ENCODE measurements at regions not wholly inside any gene's neighbourhood (a gene's known extent, or its start where the extent isn't known, plus 50 kb on each side); places are given as distances from the start of the nearest gene placed in this dataset.
"Not testable (repeated sequence)": the region's sequence is repeated elsewhere in the genome, so short reads cannot be mapped to it uniquely, and the experiment has no call there.

DNA sequence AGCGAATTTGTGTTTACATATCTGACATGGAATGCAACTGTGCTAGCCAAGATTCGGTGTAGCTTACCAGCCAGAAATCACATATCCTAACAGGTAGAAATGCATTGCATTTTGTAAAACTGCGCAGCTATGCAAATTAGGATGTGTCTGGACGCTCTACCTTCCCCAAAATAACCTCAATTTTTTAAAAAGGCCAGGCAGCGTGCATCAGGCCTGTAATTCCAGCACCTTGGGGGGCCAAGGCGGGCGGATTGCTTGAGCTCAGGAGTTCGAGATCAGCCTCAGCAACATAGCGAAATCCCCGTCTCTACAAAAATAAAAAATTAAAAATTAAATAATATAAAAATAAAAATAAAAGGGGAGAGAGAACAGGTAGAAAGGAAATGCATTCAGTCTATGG, 305.0 kb downstream of the TYW1 start:
- H3K4me3 ChIP-seq (ENCODE audit: low read depth in 1 of 2, low read length in 2 of 2): peak overlapping the region; percentile 80 to 93
- peaks cover 4 to 9% of the 10 kb centered on the region in 2 donors for H3K4me1 ChIP-seq (ENCODE audit: control insufficient read depth in 1 of 2, insufficient read depth in 2 of 2, low read length in 2 of 2)
- no peaks in the 10 kb centered on the region for H3K9me3 ChIP-seq (ENCODE audit: control insufficient read depth in 1 of 2, low read length in 2 of 2)
- no peaks in the 10 kb centered on the region for H3K27me3 ChIP-seq (ENCODE audit: control insufficient read depth in 1 of 2, insufficient read depth in 2 of 2, low read length in 2 of 2)
- peak overlapping the region; percentile 88 for H3K27ac ChIP-seq (ENCODE audit: low read depth, low read length)
- H3K9ac ChIP-seq (ENCODE audit: low read depth in 1 of 2, low read length in 2 of 2): peak overlapping the region; percentile 76 to 96
- H3K36me3 ChIP-seq (ENCODE audit: control insufficient read depth in 1 of 2, insufficient read depth in 2 of 2, low read length in 2 of 2): peaks cover 0 to 6% of the 10 kb centered on the region in 2 donors

DNA sequence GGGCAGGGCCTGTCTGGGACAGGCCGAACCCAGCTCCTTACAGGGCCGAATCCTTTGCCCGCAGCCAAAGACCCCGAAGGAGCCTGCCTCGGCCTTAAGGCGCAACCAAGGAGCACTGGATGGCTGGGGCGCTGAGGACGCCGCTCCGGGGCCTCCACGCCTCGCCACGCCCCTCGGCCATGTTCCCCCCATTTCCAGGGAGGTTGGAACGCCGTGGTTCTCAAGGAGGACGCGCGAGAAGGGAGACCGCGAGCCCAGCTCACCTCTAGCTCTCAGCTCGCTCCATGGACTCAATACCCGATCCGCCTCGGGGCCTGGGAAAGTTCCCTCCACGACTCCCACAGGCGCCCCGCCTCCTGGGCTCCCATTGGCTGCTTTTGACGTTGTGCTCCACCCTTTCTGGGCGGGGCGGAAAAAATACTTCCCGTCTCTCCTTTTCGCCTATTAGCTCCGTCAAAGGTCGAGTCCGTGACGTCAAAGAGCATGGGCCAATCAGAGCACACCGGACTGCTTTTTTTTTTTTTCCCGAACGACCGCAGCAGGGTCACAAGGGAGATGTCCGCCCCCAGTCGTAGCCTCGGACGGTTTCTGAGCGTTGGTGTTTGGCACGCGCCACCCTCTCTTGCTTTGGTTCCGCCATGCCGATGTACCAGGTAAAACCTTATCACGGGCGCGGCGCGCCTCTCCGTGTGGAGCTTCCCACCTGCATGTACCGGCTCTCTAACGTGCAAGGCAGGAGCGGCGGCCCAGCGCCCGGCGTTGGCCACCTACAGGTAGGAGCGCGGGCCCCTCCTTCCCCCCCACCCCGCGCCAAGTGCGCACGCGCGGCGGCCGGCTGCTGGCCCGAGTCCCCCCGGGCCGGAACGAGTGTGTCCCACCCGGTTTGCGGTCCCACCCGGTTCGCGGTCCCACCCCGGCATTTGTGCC, 305.7 kb downstream of the TYW1 start:
- peak overlapping the region; percentile 76 to 96 for H3K9ac ChIP-seq (ENCODE audit: low read depth in 1 of 2, low read length in 2 of 2)

GRCh38 chr7:67304846-67305245, 308.2 kb downstream of the TYW1 start:
- H3K4me1 ChIP-seq (ENCODE audit: control insufficient read depth in 1 of 2, insufficient read depth in 2 of 2, low read length in 2 of 2); H3K27ac ChIP-seq (ENCODE audit: low read depth, low read length); H3K9ac ChIP-seq (ENCODE audit: low read depth in 1 of 2, low read length in 2 of 2); H3K27me3 ChIP-seq (ENCODE audit: control insufficient read depth in 1 of 2, insufficient read depth in 2 of 2, low read length in 2 of 2); H3K9me3 ChIP-seq (ENCODE audit: control insufficient read depth in 1 of 2, low read length in 2 of 2); H3K4me3 ChIP-seq (ENCODE audit: low read depth in 1 of 2, low read length in 2 of 2): not testable (repeated sequence)
- peaks cover 14 to 31% of the 10 kb centered on the region in 2 donors for H3K36me3 ChIP-seq (ENCODE audit: control insufficient read depth in 1 of 2, insufficient read depth in 2 of 2, low read length in 2 of 2)

More for the DNA sequence above, 305.7 kb downstream of the TYW1 start:
- H3K27ac ChIP-seq (ENCODE audit: low read depth, low read length): peak overlapping the region; percentile 98
- peak overlapping the region; percentile 80 to 93 for H3K4me3 ChIP-seq (ENCODE audit: low read depth in 1 of 2, low read length in 2 of 2)
- H3K4me1 ChIP-seq (ENCODE audit: control insufficient read depth in 1 of 2, insufficient read depth in 2 of 2, low read length in 2 of 2): peaks cover 4 to 9% of the 10 kb centered on the region in 2 donors
- H3K27me3 ChIP-seq (ENCODE audit: control insufficient read depth in 1 of 2, insufficient read depth in 2 of 2, low read length in 2 of 2): no peaks in the 10 kb centered on the region
- no peaks in the 10 kb centered on the region for H3K9me3 ChIP-seq (ENCODE audit: control insufficient read depth in 1 of 2, low read length in 2 of 2)
- H3K36me3 ChIP-seq (ENCODE audit: control insufficient read depth in 1 of 2, insufficient read depth in 2 of 2, low read length in 2 of 2): peaks cover 0 to 7% of the 10 kb centered on the region in 2 donors

DNA sequence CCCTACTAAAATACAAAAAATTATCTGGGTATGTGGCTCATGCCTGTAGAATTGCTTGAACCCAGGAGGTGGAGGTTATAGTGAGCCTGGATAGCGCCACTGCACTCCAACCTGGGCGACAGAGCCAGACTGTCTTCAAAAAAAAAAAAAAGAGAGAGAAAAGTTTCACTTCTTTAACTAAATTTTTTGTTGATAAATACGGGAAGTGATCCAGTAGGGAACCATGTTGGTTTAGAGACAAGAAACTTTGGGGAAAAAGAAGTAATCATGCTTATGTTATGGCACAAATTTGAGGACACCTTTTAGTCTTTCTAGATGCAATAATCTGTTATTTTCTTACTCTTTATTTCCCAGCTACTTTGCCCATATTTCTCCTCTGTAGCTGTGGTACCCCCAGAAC, 309.7 kb downstream of the TYW1 start:
- H3K36me3 ChIP-seq (ENCODE audit: control insufficient read depth in 1 of 2, insufficient read depth in 2 of 2, low read length in 2 of 2): peaks cover 20 to 46% of the 10 kb centered on the region in 2 donors

GRCh38 chr7:67309764-67310549, 313.3 kb downstream of the TYW1 start:
- Histone ChIP-seq H3K9ac (ENCODE audit: low read depth in 1 of 2, low read length in 2 of 2) (no peak overlapping the region), H3K4me3 (ENCODE audit: low read depth in 1 of 2, low read length in 2 of 2) (no peak overlapping the region), H3K27me3 (ENCODE audit: control insufficient read depth in 1 of 2, insufficient read depth in 2 of 2, low read length in 2 of 2) (no peaks in the 10 kb centered on the region), H3K9me3 (ENCODE audit: control insufficient read depth in 1 of 2, low read length in 2 of 2) (no peaks in the 10 kb centered on the region), H3K27ac (ENCODE audit: low read depth, low read length) (no peak overlapping the region), H3K4me1 (ENCODE audit: control insufficient read depth in 1 of 2, insufficient read depth in 2 of 2, low read length in 2 of 2) (no peaks in the 10 kb centered on the region), H3K36me3 (ENCODE audit: control insufficient read depth in 1 of 2, insufficient read depth in 2 of 2, low read length in 2 of 2) (peaks cover 20 to 78% of the 10 kb centered on the region in 2 donors)

More for the DNA sequence above, 309.7 kb downstream of the TYW1 start:
- no peak overlapping the region for H3K4me3 ChIP-seq (ENCODE audit: low read depth in 1 of 2, low read length in 2 of 2)
- peaks cover 4 to 7% of the 10 kb centered on the region in 2 donors for H3K4me1 ChIP-seq (ENCODE audit: control insufficient read depth in 1 of 2, insufficient read depth in 2 of 2, low read length in 2 of 2)
- H3K27me3 ChIP-seq (ENCODE audit: control insufficient read depth in 1 of 2, insufficient read depth in 2 of 2, low read length in 2 of 2): no peaks in the 10 kb centered on the region
- H3K9me3 ChIP-seq (ENCODE audit: control insufficient read depth in 1 of 2, low read length in 2 of 2): no peaks in the 10 kb centered on the region
- H3K9ac ChIP-seq (ENCODE audit: low read depth in 1 of 2, low read length in 2 of 2): no peak overlapping the region
- H3K27ac ChIP-seq (ENCODE audit: low read depth, low read length): no peak overlapping the region

DNA sequence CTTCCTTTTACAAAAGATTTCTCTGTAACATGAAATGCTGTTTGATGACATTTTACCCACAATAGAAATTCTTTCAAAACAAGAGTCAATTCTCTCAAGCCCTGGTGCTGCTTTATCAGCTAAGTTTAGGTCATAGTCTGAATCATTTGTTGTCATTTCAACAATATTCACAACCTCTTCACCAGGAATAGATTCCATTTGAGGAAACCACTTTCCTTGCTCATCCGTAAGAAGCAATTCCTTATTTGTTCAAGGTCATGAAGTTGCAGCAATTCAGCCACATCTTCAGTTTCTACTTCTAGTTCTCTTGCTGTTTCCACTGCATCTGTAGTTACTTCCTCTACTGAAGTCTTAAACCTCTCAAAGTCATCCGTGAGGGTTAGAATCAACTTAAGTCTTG, 315.3 kb downstream of the TYW1 start:
- Histone ChIP-seq H3K27me3 (ENCODE audit: control insufficient read depth in 1 of 2, insufficient read depth in 2 of 2, low read length in 2 of 2) (no peaks in the 10 kb centered on the region), H3K9ac (ENCODE audit: low read depth in 1 of 2, low read length in 2 of 2) (no peak overlapping the region), H3K36me3 (ENCODE audit: control insufficient read depth in 1 of 2, insufficient read depth in 2 of 2, low read length in 2 of 2) (peaks cover 20 to 83% of the 10 kb centered on the region in 2 donors), H3K27ac (ENCODE audit: low read depth, low read length) (no peak overlapping the region), H3K4me1 (ENCODE audit: control insufficient read depth in 1 of 2, insufficient read depth in 2 of 2, low read length in 2 of 2) (no peaks in the 10 kb centered on the region), H3K9me3 (ENCODE audit: control insufficient read depth in 1 of 2, low read length in 2 of 2) (no peaks in the 10 kb centered on the region), H3K4me3 (ENCODE audit: low read depth in 1 of 2, low read length in 2 of 2) (no peak overlapping the region)

DNA sequence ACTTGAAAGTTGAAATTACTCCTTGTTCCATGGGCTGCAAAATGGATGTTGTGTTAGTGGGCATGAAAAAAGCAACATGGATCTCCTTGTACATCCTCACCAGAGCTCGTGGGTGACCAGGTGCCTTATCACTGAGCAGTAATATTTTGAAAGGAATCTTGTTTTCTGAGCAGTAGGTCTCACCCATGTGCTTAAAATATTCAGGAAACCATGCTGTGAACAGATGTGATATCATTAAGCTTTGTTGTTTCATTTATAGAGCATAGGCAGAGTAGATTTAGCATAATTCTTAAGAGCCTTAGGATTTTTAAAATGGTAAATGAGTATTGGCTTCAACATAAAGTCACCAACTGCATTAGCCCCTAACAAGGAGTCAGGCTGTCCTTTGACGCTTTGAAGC, 316.6 kb downstream of the TYW1 start:
- H3K4me3 ChIP-seq (ENCODE audit: low read depth in 1 of 2, low read length in 2 of 2): no peak overlapping the region
- no peaks in the 10 kb centered on the region for H3K9me3 ChIP-seq (ENCODE audit: control insufficient read depth in 1 of 2, low read length in 2 of 2)
- H3K27ac ChIP-seq (ENCODE audit: low read depth, low read length): no peak overlapping the region
- peaks cover 18 to 80% of the 10 kb centered on the region in 2 donors for H3K36me3 ChIP-seq (ENCODE audit: control insufficient read depth in 1 of 2, insufficient read depth in 2 of 2, low read length in 2 of 2)
- no peak overlapping the region for H3K9ac ChIP-seq (ENCODE audit: low read depth in 1 of 2, low read length in 2 of 2)
- no peaks in the 10 kb centered on the region for H3K4me1 ChIP-seq (ENCODE audit: control insufficient read depth in 1 of 2, insufficient read depth in 2 of 2, low read length in 2 of 2)
- no peaks in the 10 kb centered on the region for H3K27me3 ChIP-seq (ENCODE audit: control insufficient read depth in 1 of 2, insufficient read depth in 2 of 2, low read length in 2 of 2)

GRCh38 chr7:67316902-67317301, 320.3 kb downstream of the TYW1 start:
- H3K27me3 ChIP-seq (ENCODE audit: control insufficient read depth in 1 of 2, insufficient read depth in 2 of 2, low read length in 2 of 2); H3K27ac ChIP-seq (ENCODE audit: low read depth, low read length); H3K9ac ChIP-seq (ENCODE audit: low read depth in 1 of 2, low read length in 2 of 2); H3K4me1 ChIP-seq (ENCODE audit: control insufficient read depth in 1 of 2, insufficient read depth in 2 of 2, low read length in 2 of 2); H3K9me3 ChIP-seq (ENCODE audit: control insufficient read depth in 1 of 2, low read length in 2 of 2); H3K4me3 ChIP-seq (ENCODE audit: low read depth in 1 of 2, low read length in 2 of 2): not testable (repeated sequence)
- H3K36me3 ChIP-seq (ENCODE audit: control insufficient read depth in 1 of 2, insufficient read depth in 2 of 2, low read length in 2 of 2): peaks cover 0 to 48% of the 10 kb centered on the region in 2 donors

DNA sequence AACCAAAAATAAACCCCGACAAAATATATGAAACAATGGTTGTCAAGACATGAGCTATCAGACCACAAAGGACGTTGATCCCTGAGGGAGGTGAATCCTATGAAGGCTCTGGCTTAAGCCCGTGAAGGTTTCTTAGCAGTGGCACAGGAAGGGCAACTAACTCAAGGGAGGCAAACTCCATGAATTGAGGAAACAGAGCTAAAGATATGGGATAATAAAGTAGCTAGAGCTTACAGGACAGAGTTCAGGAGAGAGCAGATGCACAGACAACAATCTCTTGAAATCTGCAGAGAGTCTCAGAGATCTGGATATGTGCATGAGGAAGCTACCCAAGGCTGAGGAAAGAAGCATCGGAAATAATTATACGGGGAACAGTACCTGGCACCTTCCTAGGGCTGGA, 331.6 kb downstream of the TYW1 start:
- H3K4me3 ChIP-seq (ENCODE audit: low read depth in 1 of 2, low read length in 2 of 2); H3K9me3 ChIP-seq (ENCODE audit: control insufficient read depth in 1 of 2, low read length in 2 of 2); H3K27ac ChIP-seq (ENCODE audit: low read depth, low read length); H3K36me3 ChIP-seq (ENCODE audit: control insufficient read depth in 1 of 2, insufficient read depth in 2 of 2, low read length in 2 of 2); H3K9ac ChIP-seq (ENCODE audit: low read depth in 1 of 2, low read length in 2 of 2); H3K27me3 ChIP-seq (ENCODE audit: control insufficient read depth in 1 of 2, insufficient read depth in 2 of 2, low read length in 2 of 2); H3K4me1 ChIP-seq (ENCODE audit: control insufficient read depth in 1 of 2, insufficient read depth in 2 of 2, low read length in 2 of 2): not testable (repeated sequence)

GRCh38 chr7:67335165-67335564, 338.5 kb downstream of the TYW1 start:
- H3K27ac ChIP-seq (ENCODE audit: low read depth, low read length); H3K36me3 ChIP-seq (ENCODE audit: control insufficient read depth in 1 of 2, insufficient read depth in 2 of 2, low read length in 2 of 2); H3K4me1 ChIP-seq (ENCODE audit: control insufficient read depth in 1 of 2, insufficient read depth in 2 of 2, low read length in 2 of 2); H3K27me3 ChIP-seq (ENCODE audit: control insufficient read depth in 1 of 2, insufficient read depth in 2 of 2, low read length in 2 of 2); H3K9ac ChIP-seq (ENCODE audit: low read depth in 1 of 2, low read length in 2 of 2); H3K4me3 ChIP-seq (ENCODE audit: low read depth in 1 of 2, low read length in 2 of 2); H3K9me3 ChIP-seq (ENCODE audit: control insufficient read depth in 1 of 2, low read length in 2 of 2): not testable (repeated sequence)
